Right lobe of liver (tissue), 6 donors: ENCODE measurements at regions not wholly inside any gene's neighbourhood (a gene's known extent, or its start where the extent isn't known, plus 50 kb on each side); places are given as distances from the start of the nearest gene placed in this dataset.

Source experiments
- ATAC-seq, 4 donors: fragments of 200-7000 bp; cut with Tn5 transposase; one replicate each; pipeline ENCODE4 v1.9.1; 2020; ENCODE audit warnings: mild to moderate bottlenecking in 4 of 4, moderate library complexity in 4 of 4
- DNase-seq, 3 donors: peaks; one replicate each; pipeline ENCODE4 v3.0.0-alpha.2; 2020
- H3K27ac ChIP-seq, 3 donors: fragments of 200-600 bp; one replicate each; pipeline ENCODE4 v1.8.0; 2022
- H3K27me3 ChIP-seq, 2 donors: fragments of 200-600 bp; one replicate each; pipeline ENCODE4 v1.8.0; 2022
- H3K36me3 ChIP-seq, 4 donors: fragments of 200-600 bp; sonication (generic) in 1 of 4; one replicate each; pipeline versions ENCODE4 v1.5.1 to v1.8.0; 2017 to 2022; ENCODE audit warnings: control low read depth in 1 of 4
- H3K4me1 ChIP-seq, 4 donors: fragments of 200-600 bp; sonication (generic) in 1 of 4; one replicate each; pipeline versions ENCODE4 v1.5.1 to v1.8.0; 2017 to 2022; ENCODE audit warnings: control low read depth in 1 of 4
- H3K4me3 ChIP-seq, 3 donors: fragments of 200-600 bp; one replicate each; pipeline ENCODE4 v1.8.0; 2022
- H3K9me3 ChIP-seq, 4 donors: fragments of 200-600 bp; sonication (generic) in 1 of 4; one replicate each; pipeline versions ENCODE4 v1.5.1 to v1.8.0; 2017 to 2022; ENCODE audit warnings: control low read depth in 1 of 4
- CTCF ChIP-seq, 4 donors: fragments of 200-600 bp in 3 of 4; fragments of 450-650 bp in 1 of 4; IDR thresholded peaks; one replicate each; pipeline versions ENCODE4 v1.5.1 to v1.8.0; 2016 to 2022; ENCODE audit warnings: antibody characterized with exemption in 4 of 4, mild to moderate bottlenecking in 2 of 4
- POLR2A ChIP-seq: fragments of 450-650 bp; IDR thresholded peaks from one replicate; pipeline ENCODE4 v1.6.1; 2017; ENCODE audit warnings: antibody characterized with exemption, mild to moderate bottlenecking
- WGBS: methylation state at CpG from one replicate; pipeline ENCODE4 v1.1.6; 2018; ENCODE audit warnings: low coverage, low lambda C conversion rate; ENCODE audit not compliant: insufficient coverage; ENCODE audit errors: missing lambda C conversion rate; 5-methylcytosine and 5-hydroxymethylcytosine counted together
- intact Hi-C, 2 donors: fragments of 100-400 bp; cut with DNase I; formaldehyde crosslinking; loops; one replicate each; pipeline versions ENCODE4 v1.11.2 to v1.14.1; 2022
- donor health status: DM: no; HTN: yes; CAD: no.
- donor health status: DM: no; HTN: no; CAD: no.
- donor health status: DM: no; HTN: no; CAD: no.
- donor health status: DM: no; HTN: yes; CAD: no.
- donor health status: DM: no; HTN: yes; CAD: no.

GRCh38 chr14:104507443-104507842, 72.1 kb upstream of the C14orf180 start:
- no peaks in the 10 kb centered on the region for H3K36me3 ChIP-seq
- H3K27ac ChIP-seq, result no peak overlapping the region
- 48% methylated on average over 3 of the region's 6 CpGs for WGBS
- no peaks in the 10 kb centered on the region for H3K9me3 ChIP-seq
- no peaks in the 10 kb centered on the region for H3K4me1 ChIP-seq
- H3K4me3 ChIP-seq, result no peak overlapping the region
- DNase-seq, result no peak
- no peak for ATAC-seq
- TF ChIP-seq CTCF (IDR thresholded peaks at IDR 0.05) (no peak), POLR2A (no peak)
- no peaks in the 10 kb centered on the region for H3K27me3 ChIP-seq
- intact Hi-C loops, result no loop called here

- H3K4me3 ChIP-seq, result no peak overlapping the region
- no peaks in the 10 kb centered on the region for H3K4me1 ChIP-seq
- H3K9me3 ChIP-seq, result no peaks in the 10 kb centered on the region
- intact Hi-C loops, result no loop called here
- DNase-seq (no peak), ATAC-seq (no peak)
- TF ChIP-seq CTCF (IDR thresholded peaks at IDR 0.05), result no peak
- TF ChIP-seq POLR2A, result no peak
- H3K27ac ChIP-seq, result no peak overlapping the region
- WGBS, result 41% methylated on average over 2 of the region's 12 CpGs
- no peaks in the 10 kb centered on the region for H3K36me3 ChIP-seq
- no peaks in the 10 kb centered on the region for H3K27me3 ChIP-seq
Measured at GRCh38 chr14:104509673-104510072, 69.9 kb upstream of the C14orf180 start.

GRCh38 chr14:104510216-104510615, 69.3 kb upstream of the C14orf180 start:
- intact Hi-C loops, result no loop called here
- Histone ChIP-seq H3K36me3 (no peaks in the 10 kb centered on the region), H3K9me3 (no peaks in the 10 kb centered on the region), H3K4me1 (no peaks in the 10 kb centered on the region), H3K27ac (no peak overlapping the region), H3K4me3 (no peak overlapping the region), H3K27me3 (no peaks in the 10 kb centered on the region)
- DNase-seq (no peak), ATAC-seq (no peak)
- 80% methylated on average over 1 of the region's 3 CpGs for WGBS
- TF ChIP-seq CTCF (IDR thresholded peaks at IDR 0.05) (no peak), POLR2A (no peak)

- intact Hi-C loops, result no loop called here
Measured at GRCh38 chr14:104510794-104511611, 68.6 kb upstream of the C14orf180 start.

More at GRCh38 chr14:104510794-104511611, 68.6 kb upstream of the C14orf180 start:
- Histone ChIP-seq H3K27ac (no peak overlapping the region), H3K4me3 (no peak overlapping the region), H3K4me1 (no peaks in the 10 kb centered on the region), H3K9me3 (no peaks in the 10 kb centered on the region), H3K27me3 (no peaks in the 10 kb centered on the region), H3K36me3 (no peaks in the 10 kb centered on the region)
- WGBS, result 74% methylated on average over 3 of the region's 32 CpGs
- ATAC-seq (no peak), DNase-seq (no peak)
- TF ChIP-seq POLR2A (no peak), CTCF (IDR thresholded peaks at IDR 0.05) (no peak)
